ENCODE measurements at regions not wholly inside any gene's neighbourhood (a gene's known extent, or its start where the extent isn't known, plus 50 kb on each side); places are given as distances from the start of the nearest gene placed in this dataset.

- no peak for TF ChIP-seq CTCF (IDR thresholded peaks at IDR 0.05; ENCODE audit: extremely low read depth, missing control alignments)
- DNase-seq (ENCODE audit: low spot score), result no peak
Measured at GRCh38 chr9:84486663-84487062, 146.1 kb upstream of the SLC28A3 start.

- TF ChIP-seq CTCF (IDR thresholded peaks at IDR 0.05; ENCODE audit: extremely low read depth, missing control alignments), result no peak
- no peak for DNase-seq (ENCODE audit: low spot score)
Measured at GRCh38 chr9:84490206-84490841, 149.8 kb upstream of the SLC28A3 start.

- TF ChIP-seq CTCF (IDR thresholded peaks at IDR 0.05; ENCODE audit: extremely low read depth, missing control alignments), result no peak
- DNase-seq (ENCODE audit: low spot score), result no peak
Measured at GRCh38 chr9:84490842-84491325, 150.3 kb upstream of the SLC28A3 start.

GRCh38 chr9:84492366-84493159, 152.0 kb upstream of the SLC28A3 start:
- TF ChIP-seq CTCF (IDR thresholded peaks at IDR 0.05; ENCODE audit: extremely low read depth, missing control alignments), result no peak
- no peak for DNase-seq (ENCODE audit: low spot score)

GRCh38 chr9:84493284-84493947, 152.9 kb upstream of the SLC28A3 start:
- no peak for TF ChIP-seq CTCF (IDR thresholded peaks at IDR 0.05; ENCODE audit: extremely low read depth, missing control alignments)
- DNase-seq (ENCODE audit: low spot score), result no peak

GRCh38 chr9:84499969-84500582, 159.5 kb upstream of the SLC28A3 start:
- DNase-seq (ENCODE audit: low spot score), result no peak
- TF ChIP-seq CTCF (IDR thresholded peaks at IDR 0.05; ENCODE audit: extremely low read depth, missing control alignments), result no peak
